GF-D8 (cell line): ENCODE measurements at regions not wholly inside any gene's neighbourhood (a gene's known extent, or its start where the extent isn't known, plus 50 kb on each side); places are given as distances from the start of the nearest gene placed in this dataset.

Experiments used
- DNase-seq: peaks from one replicate; lab custom pipeline; 2025; lab: John Stamatoyannopoulos, UW

DNA sequence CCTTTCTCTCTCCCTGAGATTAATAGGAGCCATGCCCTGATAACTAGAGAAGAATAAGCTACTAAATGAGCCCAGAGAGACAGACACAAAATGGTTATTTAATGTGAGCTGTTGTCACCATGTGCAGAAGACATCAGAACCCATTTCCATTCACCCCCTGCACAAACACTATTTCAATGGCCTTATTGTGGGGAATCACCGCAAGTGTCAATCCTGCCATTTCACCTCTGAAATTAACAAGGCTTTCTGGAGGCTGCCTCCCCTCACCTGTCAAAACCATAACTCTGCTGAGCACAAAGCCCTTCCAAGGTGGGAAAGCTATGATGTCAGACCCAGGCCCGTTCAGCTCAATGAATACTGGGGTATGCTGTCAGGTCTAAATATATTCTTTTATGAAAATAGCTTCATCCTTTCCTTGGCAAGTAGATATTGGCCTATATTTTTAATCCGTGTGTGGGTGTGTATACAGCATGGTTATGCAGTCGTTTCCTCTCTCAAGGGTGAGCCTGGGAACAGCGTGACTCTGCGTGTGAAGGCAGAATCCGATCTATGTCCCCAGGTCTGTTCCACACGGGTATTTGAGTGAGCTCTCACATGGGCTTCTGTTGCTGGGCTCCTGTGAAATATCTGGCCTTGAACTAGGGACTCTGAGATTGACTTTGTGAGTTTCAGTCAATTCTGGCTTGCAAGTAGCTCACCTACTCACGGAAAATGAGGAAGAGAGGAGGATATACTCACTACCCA, 266.3 kb downstream of the FBXW7 start:
- no peak for DNase-seq

DNA sequence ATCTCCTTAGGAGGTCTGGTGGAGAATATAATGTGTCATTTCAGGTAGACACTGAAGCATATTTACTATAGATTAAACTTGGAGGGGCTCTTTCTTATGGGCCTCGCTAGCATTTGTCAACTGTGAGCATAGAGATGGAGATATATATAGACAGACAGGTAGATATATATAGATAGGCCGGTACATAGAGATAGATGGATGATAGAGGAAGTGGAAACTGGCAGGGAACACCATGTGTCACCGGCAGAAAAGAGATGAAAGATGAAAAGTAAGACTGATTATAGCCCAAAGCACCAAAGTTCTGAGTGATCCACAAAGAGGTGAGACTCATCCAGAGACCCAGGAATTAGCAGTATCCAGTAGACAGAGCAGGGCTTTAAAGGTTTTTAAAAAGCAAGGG, 268.1 kb downstream of the FBXW7 start:
- no peak for DNase-seq

DNA sequence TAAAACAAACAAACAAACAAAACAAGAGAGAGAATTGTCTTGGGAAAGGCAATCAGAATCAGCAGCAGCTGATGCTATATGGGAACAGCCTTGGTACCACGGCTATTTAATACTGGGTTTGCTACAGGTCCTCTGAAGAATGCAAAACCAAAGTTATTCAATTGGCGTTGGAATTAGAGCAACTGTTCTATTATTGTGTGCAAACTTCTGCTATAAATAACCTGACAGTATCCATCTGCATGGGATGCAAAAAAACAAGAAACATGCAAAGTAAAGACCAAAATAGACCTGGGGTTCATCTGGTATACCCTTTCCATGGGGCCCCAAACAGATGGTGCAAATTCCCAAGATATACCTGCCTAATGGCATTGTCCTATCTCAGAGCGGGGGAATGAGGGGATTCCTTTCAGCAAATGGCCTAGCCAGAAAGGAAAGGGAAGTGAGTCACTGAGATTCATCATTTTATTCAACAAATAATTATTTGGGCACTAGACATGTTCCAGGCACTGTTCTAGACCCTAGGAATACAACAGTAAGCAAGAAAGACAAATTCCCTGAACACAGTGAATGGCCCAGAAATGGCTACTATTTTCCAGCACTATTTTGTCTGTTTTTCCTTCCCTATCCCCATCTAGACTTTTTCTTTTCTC, 268.9 kb downstream of the FBXW7 start:
- DNase-seq = no peak

DNA sequence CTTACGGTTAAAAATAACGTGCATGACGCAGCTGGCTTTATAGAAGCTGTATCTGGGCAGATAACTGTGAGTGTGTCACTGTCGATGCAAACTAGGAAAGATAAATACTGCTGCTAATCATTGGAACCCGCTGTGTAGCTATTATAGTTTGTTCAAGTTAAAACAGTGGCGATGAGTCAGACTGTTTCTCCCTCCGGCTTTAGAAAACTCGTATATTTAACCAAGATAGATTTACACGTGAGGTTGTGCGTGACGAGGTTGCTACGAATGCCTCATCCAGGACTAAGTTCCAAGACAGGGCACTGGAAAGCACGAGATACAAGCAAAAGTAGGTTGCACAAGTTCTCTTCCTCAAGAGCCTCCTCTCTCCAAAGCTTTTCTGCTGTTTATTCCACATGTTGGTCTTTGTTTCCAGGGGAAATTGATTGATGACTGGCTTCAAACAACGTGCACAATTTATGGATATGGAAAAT, 270.7 kb downstream of the FBXW7 start:
- DNase-seq = no peak

DNA sequence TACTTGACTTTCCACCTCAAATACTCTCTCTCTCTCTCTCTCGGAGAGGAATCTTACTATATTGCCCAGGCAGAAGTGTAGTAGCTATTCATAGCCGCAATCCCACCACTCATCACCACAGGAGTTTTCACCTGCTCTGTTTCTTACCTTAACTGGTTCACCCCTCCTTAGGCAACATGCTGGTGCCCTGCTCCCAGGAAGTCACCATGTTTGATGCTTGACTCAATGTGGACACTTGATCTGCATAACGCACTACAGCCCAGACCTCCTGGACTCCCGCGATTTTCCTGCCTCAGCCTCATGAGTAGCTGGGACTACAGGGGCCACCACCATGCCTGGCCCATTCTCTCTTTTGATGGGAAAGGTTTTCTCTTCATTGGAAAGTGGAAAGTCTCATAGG, 271.8 kb downstream of the FBXW7 start:
- no peak for DNase-seq

DNA sequence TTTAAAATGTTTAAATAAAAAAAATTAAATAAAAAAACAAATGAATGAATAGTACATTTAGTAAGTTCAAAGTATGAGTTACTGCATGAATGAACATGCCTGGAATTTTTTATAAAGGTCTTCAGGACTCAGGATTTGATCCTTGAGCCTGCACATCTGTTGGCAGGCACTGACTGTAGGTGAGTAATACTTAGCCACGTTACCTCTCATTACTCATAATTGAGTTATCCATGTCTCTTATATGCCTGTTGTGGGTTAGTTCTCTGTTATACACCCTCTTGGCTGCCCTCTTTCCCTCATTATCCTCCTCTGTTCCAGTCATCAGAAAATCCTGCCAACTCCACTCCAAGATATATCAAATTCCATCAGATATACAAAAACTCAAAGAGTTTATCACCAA, 276.0 kb downstream of the FBXW7 start:
- DNase-seq = no peak

DNA sequence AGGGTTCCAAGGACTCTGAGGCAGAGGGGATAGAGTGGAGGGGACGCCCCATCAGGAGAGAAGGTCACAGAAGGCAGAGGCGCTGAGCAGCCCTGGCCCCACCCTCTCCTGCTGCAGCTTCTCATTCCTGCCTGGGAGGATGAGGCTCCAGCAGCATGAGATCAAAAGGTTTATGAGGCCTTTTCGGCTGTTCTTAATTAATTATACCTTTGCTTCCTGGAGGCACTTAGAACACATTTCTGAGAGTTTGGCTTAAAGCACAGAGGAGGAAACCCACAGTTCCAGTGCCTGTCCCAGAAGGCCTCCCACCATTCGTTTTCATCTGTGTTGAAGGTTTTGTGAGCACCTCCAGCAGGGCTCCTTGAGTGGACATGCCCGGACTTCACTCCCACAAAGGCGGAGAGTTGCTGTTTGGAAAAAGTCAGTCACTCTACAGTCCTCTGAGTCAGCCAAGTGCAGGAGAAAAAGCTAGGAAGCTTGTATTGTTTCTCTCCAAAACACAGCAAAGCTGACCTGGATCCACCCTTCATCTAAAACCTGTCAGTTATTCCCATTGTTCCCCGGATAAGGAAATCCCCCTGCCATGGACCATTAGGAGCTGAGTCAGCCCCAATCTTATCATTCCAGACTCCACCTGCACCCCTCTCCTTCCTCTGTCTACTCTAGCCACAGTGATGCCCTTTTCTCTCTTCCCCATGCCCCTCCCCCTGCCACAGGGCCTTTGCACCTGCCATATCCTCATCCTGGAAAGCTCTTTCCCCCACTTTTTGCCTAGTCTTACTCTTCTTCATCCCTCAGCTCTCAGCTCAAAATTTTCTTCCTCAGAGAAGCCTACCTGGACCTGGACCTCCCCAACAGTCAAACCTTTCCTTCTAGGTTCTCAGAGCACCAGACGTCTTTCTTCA, 276.8 kb downstream of the FBXW7 start:
- DNase-seq = no peak

DNA sequence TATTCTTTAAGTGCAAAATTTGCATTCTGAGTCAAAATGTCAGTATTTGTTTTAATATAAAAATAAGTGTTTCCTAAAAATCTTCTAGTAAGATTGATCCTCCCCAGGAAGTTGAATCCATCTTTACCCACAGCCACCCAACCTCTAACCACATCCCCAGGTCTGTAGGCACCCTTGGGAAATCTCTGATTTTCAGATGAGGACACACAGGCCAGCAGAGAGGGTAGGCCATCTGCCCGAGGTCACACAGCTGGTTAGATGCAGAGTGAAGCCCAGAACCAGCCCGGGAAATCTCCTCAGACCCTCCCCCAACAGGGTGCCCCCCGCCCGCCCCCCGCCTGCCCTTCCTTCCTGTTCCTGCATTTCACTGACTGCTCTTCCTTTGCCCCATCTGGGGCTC, 277.5 kb downstream of the FBXW7 start:
- DNase-seq = no peak

DNA sequence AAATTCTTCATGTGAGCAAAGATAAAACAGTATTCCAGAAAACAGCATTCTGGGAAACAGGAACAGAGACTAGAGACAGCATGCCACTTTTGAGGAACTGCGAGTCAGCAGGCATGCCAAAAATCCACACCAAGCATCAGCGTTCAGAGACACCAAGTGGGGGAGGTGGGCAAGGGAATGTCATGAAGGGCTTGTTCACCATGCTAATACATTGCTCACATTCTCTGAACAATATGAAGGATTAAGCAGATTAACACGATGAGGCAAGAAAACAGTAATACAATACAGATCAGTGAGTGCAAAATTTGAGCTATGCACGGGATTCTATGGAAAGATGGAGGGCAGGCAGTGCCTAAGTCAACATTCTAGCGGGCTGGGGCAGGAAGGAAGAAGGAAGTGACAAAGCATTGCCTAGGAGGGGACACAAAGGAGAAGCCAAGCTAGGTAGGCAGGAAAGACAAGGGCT, 278.3 kb downstream of the FBXW7 start:
- no peak for DNase-seq

DNA sequence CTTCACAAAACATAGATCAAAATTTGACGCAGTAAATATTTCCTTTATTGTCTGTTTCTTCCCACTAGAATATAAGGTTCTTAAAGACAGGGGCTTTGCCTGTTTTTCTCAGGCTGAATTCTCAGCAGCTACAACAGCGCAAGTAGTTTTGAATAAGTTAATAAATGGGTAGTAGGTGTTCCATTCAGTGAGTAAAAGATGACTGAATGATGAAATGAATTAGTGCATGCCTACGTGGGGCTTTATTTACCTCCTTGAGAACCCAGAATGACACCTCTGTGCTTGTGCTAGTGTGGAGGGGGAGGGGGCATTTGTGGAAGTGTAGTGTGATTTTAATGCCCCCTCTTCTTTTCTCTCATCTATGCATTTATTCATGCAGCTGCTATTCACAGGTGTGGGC, 278.9 kb downstream of the FBXW7 start:
- no peak for DNase-seq

DNA sequence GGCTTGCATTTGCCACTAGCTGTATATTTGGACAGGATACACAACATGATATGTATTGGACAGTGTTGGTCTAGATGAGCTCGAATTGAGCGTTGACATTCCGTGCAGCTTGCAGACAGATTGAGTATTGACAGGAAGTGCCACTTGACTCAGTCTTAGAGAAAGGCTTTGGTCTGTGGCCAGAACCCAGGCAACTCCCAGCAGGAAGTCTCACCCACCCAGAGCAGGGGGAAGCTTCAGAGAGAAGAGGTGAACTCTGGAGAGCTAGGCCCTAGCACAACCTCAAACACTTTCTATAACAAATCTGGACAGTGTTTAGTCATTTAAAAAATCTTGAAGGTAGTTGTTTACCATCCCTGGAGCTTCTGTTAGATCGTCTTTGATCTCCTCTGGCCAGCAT, 280.5 kb downstream of the FBXW7 start:
- no peak for DNase-seq

DNA sequence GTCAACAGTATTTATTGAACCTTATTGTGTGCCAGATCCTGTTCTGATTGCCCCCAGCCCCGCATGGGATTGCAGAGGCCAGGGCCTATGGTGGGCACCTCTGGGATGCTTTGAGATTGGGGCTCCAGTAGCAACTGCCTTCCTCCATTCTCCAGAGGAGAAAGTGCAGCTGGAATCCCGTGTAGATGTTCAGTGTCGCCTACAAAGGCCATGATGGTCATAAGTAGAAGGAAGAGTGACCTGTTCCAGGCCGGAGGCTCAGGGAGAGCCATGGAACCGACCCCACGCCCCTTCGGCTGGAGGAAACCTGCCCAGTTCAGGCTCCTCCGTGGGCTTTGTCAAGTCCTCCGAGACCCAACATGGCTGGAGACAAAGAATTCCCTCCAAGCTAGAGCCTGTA, 287.5 kb downstream of the FBXW7 start:
- DNase-seq = no peak

DNA sequence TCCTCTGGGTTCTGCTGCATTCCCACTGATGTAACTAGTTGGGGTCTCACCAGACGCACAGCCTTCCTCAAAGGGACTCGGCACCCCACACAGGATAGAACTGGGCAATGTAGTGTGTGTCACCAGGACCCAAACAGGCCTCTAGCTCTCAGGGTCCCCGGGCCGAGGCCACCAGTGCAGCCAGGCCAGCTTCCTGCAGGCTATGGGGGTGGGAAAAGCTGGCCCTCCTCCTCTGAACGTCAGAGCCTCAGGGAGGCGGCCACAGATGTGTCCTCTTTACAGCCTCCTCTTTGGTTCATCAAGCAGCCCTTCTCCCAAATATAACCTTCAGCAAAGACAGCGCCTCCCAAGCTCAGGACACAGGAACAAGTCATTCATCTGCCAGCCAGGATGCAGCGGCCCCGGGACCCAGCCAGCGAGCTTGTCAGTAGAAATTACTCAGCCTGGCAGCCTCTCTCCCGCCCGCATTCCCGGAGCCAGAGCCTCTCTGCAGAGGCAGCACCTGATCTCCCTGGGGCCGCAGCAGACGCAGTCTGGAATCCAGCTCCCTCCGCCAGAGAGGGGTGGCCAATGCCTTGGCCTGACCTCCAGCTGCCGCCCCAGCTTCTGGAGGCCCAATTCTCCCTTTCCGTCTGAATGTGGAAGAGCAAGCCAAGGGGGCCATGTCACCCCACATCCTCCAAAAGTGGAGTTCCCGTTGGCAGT, 288.5 kb downstream of the FBXW7 start:
- no peak for DNase-seq

DNA sequence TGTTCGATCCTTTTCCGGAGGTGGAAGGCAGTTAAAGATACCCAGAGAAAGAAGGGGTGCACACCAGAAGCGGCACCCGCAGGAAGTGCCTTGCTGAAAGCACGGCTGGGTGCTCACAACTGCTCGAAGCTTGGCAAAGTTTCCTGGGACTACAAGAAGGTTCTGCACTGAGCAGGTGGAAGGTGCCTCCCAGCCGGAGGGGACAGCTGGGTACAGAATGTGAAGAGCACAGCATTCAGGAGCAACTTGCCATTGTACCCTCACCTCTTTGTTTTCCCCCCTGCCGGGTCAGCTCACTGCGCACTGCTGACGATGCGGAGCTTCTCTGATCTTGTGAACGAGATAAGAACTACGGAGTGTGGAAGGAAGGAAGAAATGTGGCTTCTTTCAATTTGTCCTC, 289.2 kb downstream of the FBXW7 start:
- no peak for DNase-seq

DNA sequence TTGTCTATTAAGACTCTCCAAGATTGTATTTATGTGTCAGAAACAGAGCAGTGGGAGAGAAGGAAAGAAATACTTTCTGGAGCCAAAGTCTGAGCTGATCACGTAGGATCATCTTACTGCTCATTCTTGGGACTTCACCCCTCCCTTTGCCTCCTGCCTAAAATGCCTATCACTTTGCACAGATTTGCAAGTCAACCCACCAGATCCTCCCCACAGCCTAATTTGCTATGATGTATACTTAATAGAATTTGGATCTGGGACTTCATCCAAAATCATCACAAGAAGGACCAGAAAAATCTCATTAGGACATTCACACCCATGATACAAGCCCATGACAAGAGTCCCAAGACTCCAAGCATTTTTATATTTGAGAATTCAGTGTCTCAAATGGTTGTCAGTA, 290.2 kb downstream of the FBXW7 start:
- DNase-seq = no peak

DNA sequence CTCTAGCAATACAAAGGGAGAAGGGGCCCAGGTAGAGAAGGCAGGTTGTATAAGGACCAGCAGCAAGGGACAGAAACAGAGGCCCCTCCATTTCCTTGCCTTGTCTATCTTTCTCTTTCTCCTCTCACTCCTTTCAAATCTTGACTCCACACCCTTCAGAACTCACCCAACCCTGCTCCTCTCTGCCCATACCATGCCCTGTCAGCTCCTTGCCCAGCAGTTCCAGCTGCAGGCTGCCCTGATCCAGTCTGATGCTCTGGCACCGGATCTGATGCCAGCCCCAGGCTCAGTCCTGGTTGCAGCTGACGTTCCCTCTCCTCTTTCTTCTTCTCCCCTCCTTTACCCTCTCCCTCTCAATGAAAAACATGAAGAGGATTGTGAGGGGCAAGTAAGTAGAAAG, 291.2 kb downstream of the FBXW7 start:
- no peak for DNase-seq

DNA sequence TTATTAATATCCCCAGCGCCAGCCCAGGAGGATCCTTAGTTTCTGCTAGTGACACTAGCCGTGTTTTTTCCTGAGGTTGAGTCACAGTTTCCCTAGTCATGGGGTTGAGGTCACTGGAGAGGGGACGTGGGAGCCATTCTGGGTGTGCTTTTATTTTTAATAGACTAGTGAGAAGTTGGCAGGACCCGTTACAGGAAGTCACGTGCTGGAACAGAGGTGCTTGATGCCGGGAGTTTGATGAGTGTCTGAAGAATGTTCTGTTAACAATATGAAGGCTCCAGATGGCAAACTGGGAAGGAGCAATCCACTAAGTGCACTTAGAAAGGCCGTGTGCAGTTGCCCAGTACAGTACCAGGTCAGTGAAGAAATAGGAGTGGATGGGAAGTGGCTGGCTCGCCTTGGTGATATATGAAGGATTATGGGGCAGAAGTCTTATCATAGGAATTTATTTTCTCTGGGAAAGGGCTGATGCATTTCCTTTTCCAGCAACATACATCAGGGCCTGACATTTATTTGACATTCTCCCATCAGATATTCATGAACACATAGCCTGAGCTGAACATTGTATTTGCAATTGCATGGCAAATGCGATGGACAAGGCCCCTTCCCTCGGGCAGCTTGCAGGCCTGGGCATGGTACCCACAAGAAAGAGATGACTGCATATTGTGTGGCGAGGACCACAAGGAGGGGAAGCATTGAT, 291.8 kb downstream of the FBXW7 start:
- DNase-seq = no peak

DNA sequence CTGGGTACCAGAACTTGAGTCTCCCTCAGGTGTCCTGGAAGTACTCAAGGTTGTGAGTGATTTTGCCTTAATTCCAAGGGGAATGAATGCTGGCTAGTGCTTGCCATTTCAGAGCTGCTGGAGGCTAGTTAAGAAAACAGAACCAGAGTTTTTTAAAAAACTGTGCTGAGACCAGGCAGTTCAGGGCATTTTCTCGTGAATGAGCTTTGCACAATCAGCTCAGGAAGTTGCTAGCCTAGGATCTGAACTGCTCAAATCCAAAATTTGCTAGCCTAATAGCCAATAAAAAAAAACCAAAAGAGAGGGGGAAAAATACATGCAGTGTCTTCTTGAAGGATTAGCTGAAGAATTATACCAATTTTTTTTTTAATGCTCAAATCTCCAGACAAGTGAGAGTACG, 292.7 kb downstream of the FBXW7 start:
- DNase-seq = no peak

DNA sequence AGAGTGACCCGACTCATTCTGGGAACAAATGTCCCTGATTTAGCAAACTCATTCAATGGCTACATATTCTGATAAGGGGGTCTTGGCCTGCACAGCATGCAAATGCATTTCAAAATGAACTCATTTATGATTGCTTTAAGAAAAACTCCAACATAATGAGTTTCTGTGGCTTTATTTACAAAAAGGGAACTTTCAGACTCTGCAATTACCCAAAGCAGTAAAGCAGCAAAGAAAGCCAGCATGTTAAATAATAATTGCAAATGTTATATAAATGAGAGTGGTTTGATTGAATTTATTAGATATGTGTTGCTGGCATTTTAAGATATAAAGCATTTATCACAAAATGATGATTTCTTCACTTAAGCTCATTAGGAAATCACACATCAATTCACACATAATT, 295.7 kb downstream of the FBXW7 start:
- DNase-seq = no peak

DNA sequence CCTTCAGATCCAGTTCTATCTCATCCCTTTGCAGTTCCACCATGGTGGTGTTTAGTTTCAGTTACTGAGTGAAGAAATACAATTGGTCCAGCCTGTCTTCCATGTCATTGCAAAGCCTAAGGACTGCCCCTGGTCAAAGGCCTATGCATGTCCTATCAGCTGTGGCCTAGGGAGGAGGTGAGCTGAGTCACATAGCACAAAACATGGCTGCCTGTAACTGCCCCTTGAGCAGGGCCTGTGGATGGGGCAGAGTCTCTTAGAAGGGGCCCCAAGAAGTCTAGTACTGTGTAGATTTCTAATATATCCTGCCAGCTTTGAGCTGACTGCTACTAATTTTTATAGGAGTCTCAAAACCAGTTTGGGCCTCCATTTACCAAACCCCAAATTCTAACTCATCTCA, 296.7 kb downstream of the FBXW7 start:
- DNase-seq = no peak

DNA sequence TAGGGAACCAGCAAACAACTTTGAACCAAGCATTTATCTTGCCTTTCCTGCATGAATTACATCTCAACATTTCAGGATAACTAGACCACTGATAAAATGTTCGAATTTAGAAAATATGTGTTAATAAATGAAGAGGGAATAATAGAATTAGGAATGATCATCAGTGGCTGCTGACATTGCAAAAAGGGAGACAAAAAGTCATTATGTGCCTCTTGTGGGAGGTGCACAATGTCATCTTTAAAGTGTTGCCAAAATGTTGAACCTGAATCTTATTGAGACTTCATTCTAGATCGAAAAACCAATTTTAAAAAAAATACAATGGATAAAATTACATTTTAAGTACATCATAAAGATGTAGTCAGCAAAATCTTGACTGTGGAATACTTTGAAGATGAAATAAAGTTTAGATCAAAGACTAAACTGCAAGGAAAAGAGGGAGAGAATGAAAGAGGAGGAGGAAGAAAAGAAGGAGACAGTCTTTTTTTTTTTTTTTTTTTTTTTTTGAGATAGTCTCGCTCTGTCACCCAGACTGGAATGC, 299.3 kb downstream of the FBXW7 start:
- no peak for DNase-seq
